NK-92 treated with Interleukin-12 subunit alpha and Interleukin-12 subunit beta, amount 100 ng/mL, for 24 hours (cell line): ENCODE measurements at regions not wholly inside any gene's neighbourhood (a gene's known extent, or its start where the extent isn't known, plus 50 kb on each side); places are given as distances from the start of the nearest gene placed in this dataset.

Source experiments
- DNase-seq: peaks from one replicate; lab custom pipeline; 2025; lab: John Stamatoyannopoulos, UW

- DNase-seq: no peak
Observed at GRCh38 chr13:107202371-107203023, 634.6 kb upstream of the ARGLU1 start.

- no peak for DNase-seq
Observed at GRCh38 chr13:107200491-107200890, 632.6 kb upstream of the ARGLU1 start.

GRCh38 chr13:107192289-107192688 is 624.4 kb upstream of the ARGLU1 start:
- no peak for DNase-seq

GRCh38 chr13:107190065-107190464 is 622.1 kb upstream of the ARGLU1 start:
- DNase-seq: no peak

- DNase-seq: no peak
Observed at GRCh38 chr13:107185889-107186288, 618.0 kb upstream of the ARGLU1 start.

GRCh38 chr13:107170270-107170931 is 602.5 kb upstream of the ARGLU1 start:
- no peak for DNase-seq

- no peak for DNase-seq
Observed at GRCh38 chr13:107157271-107157670, 589.3 kb upstream of the ARGLU1 start.

- no peak for DNase-seq
Observed at GRCh38 chr13:107144432-107144831, 576.5 kb upstream of the ARGLU1 start.

- DNase-seq: no peak
Observed at GRCh38 chr13:107141767-107142166, 573.8 kb upstream of the ARGLU1 start.

- no peak for DNase-seq
Observed at GRCh38 chr13:107139006-107139405, 571.1 kb upstream of the ARGLU1 start.

GRCh38 chr13:107138486-107138885 is 570.5 kb upstream of the ARGLU1 start:
- DNase-seq: no peak

- no peak for DNase-seq
Observed at GRCh38 chr13:107133950-107134349, 566.0 kb upstream of the ARGLU1 start.

GRCh38 chr13:107130566-107130965 is 562.6 kb upstream of the ARGLU1 start:
- DNase-seq: no peak

GRCh38 chr13:107124730-107125129 is 556.8 kb upstream of the ARGLU1 start:
- DNase-seq: no peak

GRCh38 chr13:107124129-107124718 is 556.3 kb upstream of the ARGLU1 start:
- no peak for DNase-seq

GRCh38 chr13:107121793-107122192 is 553.9 kb upstream of the ARGLU1 start:
- DNase-seq: no peak

- DNase-seq: no peak
Observed at GRCh38 chr13:107119989-107120881, 552.3 kb upstream of the ARGLU1 start.

- DNase-seq: no peak
Observed at GRCh38 chr13:107118506-107118905, 550.6 kb upstream of the ARGLU1 start.

GRCh38 chr13:107117327-107118012 is 549.5 kb upstream of the ARGLU1 start:
- no peak for DNase-seq

GRCh38 chr13:107113387-107113786 is 545.5 kb upstream of the ARGLU1 start:
- DNase-seq: no peak

- no peak for DNase-seq
Observed at GRCh38 chr13:107111248-107111647, 543.3 kb upstream of the ARGLU1 start.

GRCh38 chr13:107104631-107105030 is 536.7 kb upstream of the ARGLU1 start:
- no peak for DNase-seq
